Heart left ventricle (tissue), 16 donors: ENCODE measurements at regions not wholly inside any gene's neighbourhood (a gene's known extent, or its start where the extent isn't known, plus 50 kb on each side); places are given as distances from the start of the nearest gene placed in this dataset.
A peak's percentile ranks its signal among the peaks of the same experiment; 100 is the strongest.

ENCODE experiments used
- ATAC-seq, 4 donors: fragments of 200-7000 bp; cut with Tn5 transposase; one replicate each; pipeline ENCODE4 v1.9.1; 2020 to 2022; ENCODE audit warnings: moderate library complexity in 4 of 4, mild to moderate bottlenecking in 3 of 4, moderate number of reproducible peaks in 1 of 4
- DNase-seq, 5 donors: peaks; one replicate each; pipeline ENCODE4 v3.0.0-alpha.2; 2020
- H3K27ac ChIP-seq, 12 donors: fragments of 200-600 bp; sonication (generic) in 4 of 12; one replicate each; pipeline versions ENCODE4 v1.5.0 to v1.8.0; 2016 to 2022; ENCODE audit warnings: mild to moderate bottlenecking in 2 of 12
- H3K27me3 ChIP-seq, 9 donors: fragments of 200-600 bp; sonication (generic) in 2 of 9; one replicate each; pipeline versions ENCODE4 v1.5.1 to v1.8.0; 2016 to 2022; ENCODE audit warnings: mild to moderate bottlenecking in 3 of 9
- H3K36me3 ChIP-seq, 9 donors: fragments of 200-600 bp; sonication (generic) in 2 of 9; one replicate each; pipeline versions ENCODE4 v1.5.0 to v1.8.0; 2018 to 2022; ENCODE audit warnings: mild to moderate bottlenecking in 2 of 9
- H3K4me1 ChIP-seq, 12 donors: fragments of 200-600 bp; sonication (generic) in 4 of 12; one replicate each; pipeline versions ENCODE4 v1.5.0 to v1.8.0; 2016 to 2022; ENCODE audit warnings: mild to moderate bottlenecking in 3 of 12
- H3K4me3 ChIP-seq, 12 donors: fragments of 200-600 bp; sonication (generic) in 4 of 12; one replicate each; pipeline versions ENCODE4 v1.5.0 to v1.8.0; 2017 to 2022; ENCODE audit warnings: mild to moderate bottlenecking in 9 of 12, moderate library complexity in 4 of 12
- H3K9me3 ChIP-seq, 12 donors: fragments of 200-600 bp; sonication (generic) in 4 of 12; one replicate each; pipeline versions ENCODE4 v1.5.0 to v1.8.0; 2016 to 2022; ENCODE audit warnings: mild to moderate bottlenecking in 1 of 12
- CTCF ChIP-seq, 12 donors: fragments of 200-600 bp; sonication (generic) in 4 of 12; IDR thresholded peaks; one replicate each; pipeline versions ENCODE4 v1.5.0 to v1.8.0; 2018 to 2022; ENCODE audit warnings: antibody characterized with exemption in 12 of 12, mild to moderate bottlenecking in 5 of 12
- POLR2A ChIP-seq, 2 donors: fragments of 450-650 bp; IDR thresholded peaks; one replicate each; pipeline ENCODE4 v1.6.1; 2017; ENCODE audit warnings: antibody characterized with exemption in 2 of 2, mild to moderate bottlenecking in 2 of 2, moderate library complexity in 2 of 2
- WGBS, 4 donors: extraction: QIAGEN DNeasy Blood & Tissue Kit in 2 of 4; methylation state at CpG; one replicate each; pipeline versions ENCODE4 v1.1.5 to v1.1.7; 2013 to 2018; 5-methylcytosine and 5-hydroxymethylcytosine counted together
- intact Hi-C, 10 donors: fragments of 100-400 bp; cut with DNase I; formaldehyde crosslinking; loops; one replicate each; pipeline versions ENCODE4 v1.11.1 to v1.14.2; 2022
- donor health status: ischemic (EF 13 %, LVEDD 7.1; RV severe dilation, severe dysfunction).
- donor health status: healthy with polysubstance abuse.
- donor health status: DM: no; HTN: yes; CAD: no.
- donor health status: DM: no; HTN: no; CAD: no.
- donor health status: ischemic (EF 25% LVEDD 6.9; RV normal size, moderate dysfunction).
- donor health status: ischemic (EF 25% LVEDD 5.7; RV mildly dilated, moderate dysfunction).
- donor health status: healthy.
- donor health status: DM: yes; HTN: yes; CAD: no.
- donor health status: ischemic (EF 35%, LVEDD 5.7; RV mildly dilated, moderate dysfunction).
- donor health status: nonischemic (EF 11% LVEDD 7.7; RV severe dilation, severe dysfunction).
- donor health status: DM: yes; HTN: yes; CAD: no.
- donor health status: PGD.
- donor health status: ischemic (EF 29% LVEDD 5.4; RV normal size, mild dysfunction).
- donor health status: nonischemic (EF 23%, LVEDD 6.1; RV moderate dilation, normal function).

- Histone ChIP-seq H3K27me3 (no peaks in the 10 kb centered on the region), H3K36me3 (no peaks in the 10 kb centered on the region), H3K4me1 (no peaks in the 10 kb centered on the region), H3K9me3 (peaks cover 0 to 6% (median 0%) of the 10 kb centered on the region in 12 donors), H3K27ac (no peak overlapping the region), H3K4me3 (no peak overlapping the region)
- no peak for ATAC-seq
- TF ChIP-seq POLR2A (IDR thresholded peaks at IDR 0.05) (no peak), CTCF (IDR thresholded peaks at IDR 0.05) (no peak)
- WGBS, 4 donors: 71 to 81% (median 76%) methylated on average over 2 of the region's 2 CpGs
- DNase-seq: no peak
- intact Hi-C loops: no loop called here
Measured at GRCh38 chr13:64884976-64885375, 2345.2 kb downstream of the PCDH9 start.

GRCh38 chr13:64877176-64877575, 2353.0 kb downstream of the PCDH9 start:
- Histone ChIP-seq H3K4me1 (no peaks in the 10 kb centered on the region), H3K27me3 (no peaks in the 10 kb centered on the region), H3K4me3 (no peak overlapping the region), H3K36me3 (no peaks in the 10 kb centered on the region), H3K27ac (no peak overlapping the region), H3K9me3 (peaks cover 0 to 15% (median 0%) of the 10 kb centered on the region in 12 donors)
- no peak for TF ChIP-seq CTCF (IDR thresholded peaks at IDR 0.05)
- no peak for TF ChIP-seq POLR2A (IDR thresholded peaks at IDR 0.05)
- ATAC-seq (no peak), DNase-seq (no peak)
- intact Hi-C loops: no loop called here
- 69 to 81% (median 74%) methylated on average over 3 of the region's 3 CpGs for WGBS, 4 donors

- peaks cover 0 to 30% (median 8%) of the 10 kb centered on the region in 12 donors for H3K9me3 ChIP-seq
- no peak overlapping the region for H3K4me3 ChIP-seq
- no peak overlapping the region for H3K27ac ChIP-seq
- TF ChIP-seq CTCF (IDR thresholded peaks at IDR 0.05): no peak
- TF ChIP-seq POLR2A (IDR thresholded peaks at IDR 0.05): no peak
- no peaks in the 10 kb centered on the region for H3K36me3 ChIP-seq
- peak in 2 of 5 donors; percentile 19 to 45 for DNase-seq
- no peaks in the 10 kb centered on the region for H3K4me1 ChIP-seq
- H3K27me3 ChIP-seq: no peaks in the 10 kb centered on the region
- 45 to 63% (median 55%) methylated on average over 5 of the region's 5 CpGs for WGBS, 4 donors
- peak in 1 of 4 donors; percentile 30 for ATAC-seq
- intact Hi-C loops: no loop called here
Measured at GRCh38 chr13:64871742-64872141, 2358.4 kb downstream of the PCDH9 start.

GRCh38 chr13:64869539-64869938, 2360.6 kb downstream of the PCDH9 start:
- WGBS, 4 donors: 41 to 54% (median 48%) methylated on average over 3 of the region's 3 CpGs
- Histone ChIP-seq H3K4me3 (no peak overlapping the region), H3K36me3 (no peaks in the 10 kb centered on the region), H3K9me3 (peaks cover 0 to 30% (median 8%) of the 10 kb centered on the region in 12 donors), H3K27me3 (no peaks in the 10 kb centered on the region), H3K27ac (no peak overlapping the region), H3K4me1 (no peaks in the 10 kb centered on the region)
- intact Hi-C loops: no loop called here
- DNase-seq (no peak), ATAC-seq (no peak)
- TF ChIP-seq POLR2A (IDR thresholded peaks at IDR 0.05) (no peak), CTCF (IDR thresholded peaks at IDR 0.05) (no peak)
